Right lobe of liver (tissue), 6 donors: ENCODE measurements at regions not wholly inside any gene's neighbourhood (a gene's known extent, or its start where the extent isn't known, plus 50 kb on each side); places are given as distances from the start of the nearest gene placed in this dataset.
A peak's percentile ranks its signal among the peaks of the same experiment; 100 is the strongest.

Experiments
- ATAC-seq, 4 donors: fragments of 200-7000 bp; cut with Tn5 transposase; one replicate each; pipeline ENCODE4 v1.9.1; 2020; ENCODE audit warnings: mild to moderate bottlenecking in 4 of 4, moderate library complexity in 4 of 4
- DNase-seq, 3 donors: peaks; one replicate each; pipeline ENCODE4 v3.0.0-alpha.2; 2020
- H3K27ac ChIP-seq, 3 donors: fragments of 200-600 bp; one replicate each; pipeline ENCODE4 v1.8.0; 2022
- H3K27me3 ChIP-seq, 2 donors: fragments of 200-600 bp; one replicate each; pipeline ENCODE4 v1.8.0; 2022
- H3K36me3 ChIP-seq, 4 donors: fragments of 200-600 bp; sonication (generic) in 1 of 4; one replicate each; pipeline versions ENCODE4 v1.5.1 to v1.8.0; 2017 to 2022; ENCODE audit warnings: control low read depth in 1 of 4
- H3K4me1 ChIP-seq, 4 donors: fragments of 200-600 bp; sonication (generic) in 1 of 4; one replicate each; pipeline versions ENCODE4 v1.5.1 to v1.8.0; 2017 to 2022; ENCODE audit warnings: control low read depth in 1 of 4
- H3K4me3 ChIP-seq, 3 donors: fragments of 200-600 bp; one replicate each; pipeline ENCODE4 v1.8.0; 2022
- H3K9me3 ChIP-seq, 4 donors: fragments of 200-600 bp; sonication (generic) in 1 of 4; one replicate each; pipeline versions ENCODE4 v1.5.1 to v1.8.0; 2017 to 2022; ENCODE audit warnings: control low read depth in 1 of 4
- CTCF ChIP-seq, 4 donors: fragments of 200-600 bp in 3 of 4; fragments of 450-650 bp in 1 of 4; IDR thresholded peaks; one replicate each; pipeline versions ENCODE4 v1.5.1 to v1.8.0; 2016 to 2022; ENCODE audit warnings: antibody characterized with exemption in 4 of 4, mild to moderate bottlenecking in 2 of 4
- POLR2A ChIP-seq: fragments of 450-650 bp; IDR thresholded peaks from one replicate; pipeline ENCODE4 v1.6.1; 2017; ENCODE audit warnings: antibody characterized with exemption, mild to moderate bottlenecking
- WGBS: methylation state at CpG from one replicate; pipeline ENCODE4 v1.1.6; 2018; ENCODE audit warnings: low coverage, low lambda C conversion rate; ENCODE audit not compliant: insufficient coverage; ENCODE audit errors: missing lambda C conversion rate; 5-methylcytosine and 5-hydroxymethylcytosine counted together
- intact Hi-C, 2 donors: fragments of 100-400 bp; cut with DNase I; formaldehyde crosslinking; loops; one replicate each; pipeline versions ENCODE4 v1.11.2 to v1.14.1; 2022
- donor health status: DM: no; HTN: yes; CAD: no.
- donor health status: DM: no; HTN: no; CAD: no.
- donor health status: DM: no; HTN: no; CAD: no.
- donor health status: DM: no; HTN: yes; CAD: no.
- donor health status: DM: no; HTN: yes; CAD: no.

GRCh38 chr2:144666032-144666431 is 146.1 kb upstream of the ZEB2 start:
- DNase-seq = no peak
- Histone ChIP-seq H3K4me1 (no peaks in the 10 kb centered on the region), H3K9me3 (no peaks in the 10 kb centered on the region), H3K27me3 (no peaks in the 10 kb centered on the region), H3K36me3 (no peaks in the 10 kb centered on the region), H3K27ac (no peak overlapping the region), H3K4me3 (no peak overlapping the region)
- WGBS = 37% methylated on average over 5 of the region's 5 CpGs
- intact Hi-C loops = no loop called here
- no peak for ATAC-seq
- no peak for TF ChIP-seq CTCF (IDR thresholded peaks at IDR 0.05)
- no peak for TF ChIP-seq POLR2A

GRCh38 chr2:144663207-144663606 is 143.3 kb upstream of the ZEB2 start:
- H3K9me3 ChIP-seq = no peaks in the 10 kb centered on the region

GRCh38 chr2:144660518-144661316 is 140.8 kb upstream of the ZEB2 start:
- intact Hi-C loops = no loop called here
- no peaks in the 10 kb centered on the region for H3K27me3 ChIP-seq
- peak; percentile 58 to 69 (median 60) for ATAC-seq

More at GRCh38 chr2:144663207-144663606, 143.3 kb upstream of the ZEB2 start:
- 56% methylated on average over 6 of the region's 6 CpGs for WGBS
- DNase-seq = no peak
- no peak for TF ChIP-seq CTCF (IDR thresholded peaks at IDR 0.05)
- TF ChIP-seq POLR2A = no peak
- no peaks in the 10 kb centered on the region for H3K27me3 ChIP-seq
- H3K36me3 ChIP-seq = no peaks in the 10 kb centered on the region
- no peaks in the 10 kb centered on the region for H3K4me1 ChIP-seq
- intact Hi-C loops = no loop called here
- ATAC-seq = peak; percentile 21 to 57 (median 34)
- H3K27ac ChIP-seq = no peak overlapping the region
- no peak overlapping the region for H3K4me3 ChIP-seq

DNA sequence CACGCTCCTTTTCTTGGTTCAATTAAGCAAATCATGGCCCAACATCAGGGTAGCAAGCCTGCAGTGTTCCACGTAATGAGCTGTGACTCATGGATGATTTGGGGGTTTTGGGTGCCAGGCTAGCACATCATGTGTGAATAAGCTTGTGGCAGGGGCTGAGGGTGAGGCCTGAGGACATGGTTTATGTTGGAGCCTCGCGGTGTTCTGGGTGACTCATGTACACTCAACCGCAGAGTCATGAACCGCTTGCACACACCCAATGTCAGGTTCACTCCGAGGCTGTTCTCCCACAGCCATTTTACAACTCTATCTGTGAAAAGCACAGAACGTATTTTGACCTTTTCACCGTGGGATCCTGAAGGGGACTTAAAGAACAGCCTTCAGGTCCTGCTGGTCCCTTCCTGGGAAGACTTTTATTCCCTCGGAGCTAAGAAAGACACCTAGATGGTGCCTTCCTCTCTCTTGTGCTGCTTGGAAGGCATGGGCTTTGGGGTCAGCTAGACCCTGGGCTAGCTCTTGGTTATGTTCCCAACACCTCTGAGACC is 139.9 kb upstream of the ZEB2 start:
- 62% methylated on average over 5 of the region's 10 CpGs for WGBS
- DNase-seq = no peak
- Histone ChIP-seq H3K36me3 (no peaks in the 10 kb centered on the region), H3K4me3 (no peak overlapping the region), H3K9me3 (no peaks in the 10 kb centered on the region), H3K4me1 (no peaks in the 10 kb centered on the region), H3K27ac (no peak overlapping the region), H3K27me3 (no peaks in the 10 kb centered on the region)
- TF ChIP-seq CTCF (IDR thresholded peaks at IDR 0.05) (no peak), POLR2A (no peak)
- intact Hi-C loops = no loop called here
- ATAC-seq = peak; percentile 11 to 53 (median 44)

More at GRCh38 chr2:144660518-144661316, 140.8 kb upstream of the ZEB2 start:
- Histone ChIP-seq H3K4me3 (no peak overlapping the region), H3K36me3 (no peaks in the 10 kb centered on the region), H3K4me1 (no peaks in the 10 kb centered on the region), H3K9me3 (no peaks in the 10 kb centered on the region), H3K27ac (peak overlapping the region in 1 of 3 donors; percentile 51)
- TF ChIP-seq CTCF (IDR thresholded peaks at IDR 0.05) (no peak), POLR2A (no peak)
- 45% methylated on average over 5 of the region's 5 CpGs for WGBS
- DNase-seq = no peak
